ENCODE measurements at regions not wholly inside any gene's neighbourhood (a gene's known extent, or its start where the extent isn't known, plus 50 kb on each side); places are given as distances from the start of the nearest gene placed in this dataset.

DNA sequence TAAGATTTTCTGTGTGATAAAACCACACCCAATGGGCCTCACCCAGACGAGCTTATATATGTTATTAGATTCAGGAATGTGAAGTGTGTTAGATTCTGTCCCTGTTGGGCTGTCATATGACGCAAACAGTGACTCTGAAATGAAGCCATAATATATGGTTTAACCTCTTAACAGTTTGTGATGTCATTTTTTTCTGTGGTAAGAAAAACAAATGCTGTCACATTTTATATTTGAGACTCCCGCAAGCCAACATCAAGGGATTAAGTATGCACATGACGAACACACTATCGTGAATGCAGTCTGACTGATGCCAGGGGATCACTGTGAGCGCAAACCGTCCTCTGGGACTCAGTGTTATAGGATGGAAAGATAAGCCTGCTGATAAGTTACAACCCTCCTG lies 321.7 kb downstream of the SH3GL2 start:
- intact Hi-C loops (cut with DNase I; ENCODE audit: low total_unique reads), result no loop called here
- no peak for DNase-seq (ENCODE audit: low spot score in 2 of 2)
- TF ChIP-seq, protein P1, sequence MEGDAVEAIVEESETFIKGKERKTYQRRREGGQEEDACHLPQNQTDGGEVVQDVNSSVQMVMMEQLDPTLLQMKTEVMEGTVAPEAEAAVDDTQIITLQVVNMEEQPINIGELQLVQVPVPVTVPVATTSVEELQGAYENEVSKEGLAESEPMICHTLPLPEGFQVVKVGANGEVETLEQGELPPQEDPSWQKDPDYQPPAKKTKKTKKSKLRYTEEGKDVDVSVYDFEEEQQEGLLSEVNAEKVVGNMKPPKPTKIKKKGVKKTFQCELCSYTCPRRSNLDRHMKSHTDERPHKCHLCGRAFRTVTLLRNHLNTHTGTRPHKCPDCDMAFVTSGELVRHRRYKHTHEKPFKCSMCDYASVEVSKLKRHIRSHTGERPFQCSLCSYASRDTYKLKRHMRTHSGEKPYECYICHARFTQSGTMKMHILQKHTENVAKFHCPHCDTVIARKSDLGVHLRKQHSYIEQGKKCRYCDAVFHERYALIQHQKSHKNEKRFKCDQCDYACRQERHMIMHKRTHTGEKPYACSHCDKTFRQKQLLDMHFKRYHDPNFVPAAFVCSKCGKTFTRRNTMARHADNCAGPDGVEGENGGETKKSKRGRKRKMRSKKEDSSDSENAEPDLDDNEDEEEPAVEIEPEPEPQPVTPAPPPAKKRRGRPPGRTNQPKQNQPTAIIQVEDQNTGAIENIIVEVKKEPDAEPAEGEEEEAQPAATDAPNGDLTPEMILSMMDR (IDR thresholded peaks at IDR 0.05), result no peak
- WGBS, 2 donors, result 66 to 68% methylated on average over 7 of the region's 7 CpGs
- H3K4me3 ChIP-seq (ENCODE audit: low read depth, poor library complexity, severe bottlenecking), result no peak overlapping the region

DNA sequence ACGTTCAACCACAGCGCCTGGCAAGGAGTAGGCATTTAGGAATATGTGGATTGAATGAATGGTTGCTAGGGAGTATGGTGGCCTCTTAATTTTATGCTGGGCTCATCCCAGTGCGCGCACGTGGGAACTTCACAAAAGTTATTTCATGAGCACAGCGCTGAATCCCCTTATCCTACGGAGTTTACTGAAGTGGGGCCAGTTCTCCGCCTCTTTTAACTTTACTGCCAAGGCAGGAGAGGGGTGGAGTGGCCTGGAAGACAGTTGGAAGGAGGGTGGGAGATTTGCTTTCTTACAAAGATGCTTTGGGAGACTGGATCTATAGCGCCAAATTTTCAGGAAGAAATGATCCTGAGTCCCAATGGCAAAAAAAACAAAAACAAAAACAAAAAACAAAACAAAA lies 326.5 kb downstream of the SH3GL2 start:
- 17 to 31% methylated on average over 9 of the region's 9 CpGs for WGBS, 2 donors
- no peak for TF ChIP-seq POLR2A (IDR thresholded peaks at IDR 0.05)
- TF ChIP-seq, protein P1 (IDR thresholded peaks at IDR 0.05), result no peak
- no peak for DNase-seq (ENCODE audit: low spot score in 2 of 2)
- H3K4me3 ChIP-seq (ENCODE audit: low read depth, poor library complexity, severe bottlenecking), result no peak overlapping the region
- intact Hi-C loops (cut with DNase I; ENCODE audit: low total_unique reads), result no loop called here

DNA sequence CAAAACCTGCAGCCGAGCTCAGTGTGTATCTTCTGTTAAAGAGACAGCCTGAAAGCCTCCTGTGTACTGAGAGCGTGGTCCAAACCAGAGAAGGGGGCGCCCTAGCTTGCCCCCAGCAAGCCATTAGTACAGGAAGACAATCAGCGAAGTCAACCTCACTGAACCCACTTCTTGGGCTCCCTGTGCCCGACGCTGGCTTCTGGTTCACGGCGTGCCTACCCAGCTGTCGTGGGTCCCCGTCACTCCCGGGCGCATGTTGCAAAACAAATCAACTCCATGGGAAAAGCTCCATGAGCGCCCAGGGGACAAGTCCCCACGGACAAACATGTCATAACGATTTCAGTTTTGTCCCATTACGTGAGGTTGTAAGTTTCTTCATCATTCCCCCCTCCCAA lies 326.9 kb downstream of the SH3GL2 start:
- WGBS, 2 donors, result 1 to 2% methylated on average over 15 to 16 of the region's 16 CpGs
- intact Hi-C loops (cut with DNase I; ENCODE audit: low total_unique reads), result no loop called here
- DNase-seq (ENCODE audit: low spot score in 2 of 2), result no peak
- H3K4me3 ChIP-seq (ENCODE audit: low read depth, poor library complexity, severe bottlenecking), result no peak overlapping the region
- TF ChIP-seq, protein P1 (IDR thresholded peaks at IDR 0.05), result no peak
- no peak for TF ChIP-seq POLR2A (IDR thresholded peaks at IDR 0.05)

DNA sequence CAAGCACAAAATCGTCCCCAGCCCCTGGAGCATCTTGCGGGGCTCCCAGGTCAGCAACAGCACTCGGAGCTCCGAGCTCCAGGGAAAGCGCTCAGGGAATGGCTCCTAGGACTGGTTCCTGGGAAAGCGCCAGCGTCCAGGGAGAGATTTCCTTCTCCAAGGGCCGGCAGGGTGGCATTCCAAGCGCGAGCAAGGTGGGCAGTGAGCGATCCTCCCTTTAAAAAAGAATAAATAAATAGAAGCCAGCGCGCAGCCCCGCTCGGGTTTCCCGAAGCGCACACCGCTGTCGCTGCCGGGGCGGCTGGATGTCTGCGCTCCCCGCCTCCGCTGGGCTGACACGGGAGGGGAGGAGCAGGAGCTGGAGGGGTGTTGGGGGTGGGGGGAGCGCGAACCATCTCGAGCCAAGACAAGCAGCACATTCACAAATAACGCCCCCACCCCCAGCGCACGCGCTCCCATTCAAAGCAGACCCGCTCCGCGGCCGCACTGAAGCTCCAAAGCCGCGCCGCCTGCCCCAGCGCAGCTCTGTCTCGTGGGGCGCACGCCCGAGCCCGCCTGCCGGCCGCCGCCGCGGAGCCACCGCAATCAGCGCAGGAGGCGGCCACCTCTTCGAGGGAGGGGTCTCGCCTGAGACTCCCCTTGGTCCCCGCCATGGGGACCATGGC lies 327.4 kb downstream of the SH3GL2 start:
- H3K4me3 ChIP-seq (ENCODE audit: low read depth, poor library complexity, severe bottlenecking), result no peak overlapping the region
- DNase-seq (ENCODE audit: low spot score in 2 of 2), result no peak
- TF ChIP-seq, protein P1 (IDR thresholded peaks at IDR 0.05), result no peak
- TF ChIP-seq POLR2A (IDR thresholded peaks at IDR 0.05), result no peak
- 1 to 2% methylated on average over 54 to 56 of the region's 56 CpGs for WGBS, 2 donors
- intact Hi-C loops (cut with DNase I; ENCODE audit: low total_unique reads), result no loop called here

DNA sequence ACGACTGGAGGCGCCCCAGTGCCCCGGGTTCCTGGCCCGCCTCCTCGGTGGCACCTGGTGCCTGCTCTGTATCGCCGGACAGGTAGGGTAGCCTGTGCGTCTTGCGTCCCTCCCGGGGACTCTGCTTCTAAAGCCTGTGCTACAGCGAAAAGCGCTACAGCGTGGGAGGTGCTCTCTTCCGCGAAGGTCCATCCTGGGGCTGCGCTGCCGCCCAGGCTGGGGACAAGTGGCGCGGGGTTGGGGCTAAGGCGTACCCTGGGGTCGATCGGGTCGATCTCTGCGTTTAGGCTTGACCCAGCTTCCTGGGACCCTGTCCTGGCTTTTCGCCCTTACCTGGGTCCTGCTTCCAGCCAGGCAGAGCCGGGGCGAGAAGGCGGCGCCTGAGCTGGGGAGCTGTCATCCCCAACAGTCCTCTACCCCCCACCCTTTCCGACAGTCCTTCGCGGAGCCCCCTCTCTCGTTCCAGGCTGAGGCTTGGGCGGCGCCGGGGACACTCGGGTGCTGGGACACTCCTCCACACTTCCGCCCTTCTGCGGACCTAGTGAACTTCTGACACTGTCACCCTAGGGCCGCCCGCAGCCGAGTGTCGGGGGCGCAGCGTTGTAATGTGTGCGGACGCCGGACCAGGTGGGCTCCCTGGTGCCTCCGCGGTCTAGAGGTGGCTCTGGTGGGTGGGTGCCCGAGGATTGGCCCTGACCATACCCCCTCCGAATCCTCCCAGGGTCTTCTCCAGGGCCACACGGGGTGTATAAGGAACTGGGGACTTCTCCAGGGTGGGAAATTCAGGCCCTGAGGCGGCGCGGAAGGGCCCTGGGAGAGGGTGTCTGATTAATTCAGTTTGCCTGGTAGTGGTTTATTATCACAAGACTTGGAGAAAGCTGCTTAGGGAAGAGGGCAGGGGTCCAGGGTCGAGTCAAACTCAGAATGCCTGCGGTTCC lies 328.2 kb downstream of the SH3GL2 start:
- TF ChIP-seq, protein P1 (IDR thresholded peaks at IDR 0.05), result no peak
- no peak for TF ChIP-seq POLR2A (IDR thresholded peaks at IDR 0.05)
- DNase-seq (ENCODE audit: low spot score in 2 of 2), result no peak
- H3K4me3 ChIP-seq (ENCODE audit: low read depth, poor library complexity, severe bottlenecking), result no peak overlapping the region
- intact Hi-C loops (cut with DNase I; ENCODE audit: low total_unique reads), result no loop called here
- 10 to 11% methylated on average over 41 to 46 of the region's 58 CpGs for WGBS, 2 donors
